Liver (tissue), 8 donors: ENCODE measurements at regions not wholly inside any gene's neighbourhood (a gene's known extent, or its start where the extent isn't known, plus 50 kb on each side); places are given as distances from the start of the nearest gene placed in this dataset.

Source experiments
- DNase-seq: peaks from one replicate; pipeline ENCODE4 v3.0.0-alpha.2; 2017; ENCODE audit warnings: low spot score
- H3K27ac ChIP-seq, 2 donors: one replicate each; pipeline ENCODE4 v1.7.0; 2013; ENCODE audit warnings: inconsistent platforms in 2 of 2, low read length in 2 of 2, control low read depth in 1 of 2, low read depth in 1 of 2, mild to moderate bottlenecking in 1 of 2
- H3K27me3 ChIP-seq, 4 donors: one replicate each; pipeline versions ENCODE4 v1.6.1 to v1.7.0; 2013; ENCODE audit warnings: low read length in 3 of 4, inconsistent platforms in 1 of 4, mild to moderate bottlenecking in 1 of 4, moderate library complexity in 1 of 4; ENCODE audit not compliant: control insufficient read depth in 4 of 4, insufficient read depth in 4 of 4
- H3K36me3 ChIP-seq, 4 donors: one replicate each; pipeline versions ENCODE4 v1.6.1 to v1.7.0; 2013; ENCODE audit warnings: low read length in 3 of 4, mild to moderate bottlenecking in 3 of 4, low read depth in 1 of 4, moderate library complexity in 1 of 4; ENCODE audit not compliant: control insufficient read depth in 4 of 4, insufficient read depth in 3 of 4
- H3K4me1 ChIP-seq, 4 donors: one replicate each; pipeline versions ENCODE4 v1.6.1 to v1.7.0; 2013; ENCODE audit warnings: low read length in 3 of 4, mild to moderate bottlenecking in 3 of 4, moderate library complexity in 1 of 4; ENCODE audit not compliant: control insufficient read depth in 4 of 4, insufficient read depth in 4 of 4
- H3K4me3 ChIP-seq, 3 donors: one replicate each; pipeline versions ENCODE4 v1.6.1 to v1.7.0; 2013; ENCODE audit warnings: low read length in 3 of 3, control low read depth in 1 of 3, low read depth in 1 of 3, mild to moderate bottlenecking in 1 of 3
- H3K9ac ChIP-seq, 2 donors: one replicate each; pipeline ENCODE4 v1.7.0; 2013; ENCODE audit warnings: low read length in 2 of 2, mild to moderate bottlenecking in 2 of 2, moderate library complexity in 2 of 2, control low read depth in 1 of 2, low read depth in 1 of 2
- H3K9me3 ChIP-seq, 4 donors: one replicate each; pipeline versions ENCODE4 v1.6.1 to v1.7.0; 2013; ENCODE audit warnings: low read length in 3 of 4; ENCODE audit not compliant: control insufficient read depth in 4 of 4
- ATF3 ChIP-seq: IDR thresholded peaks from 2 replicates; pipeline ENCODE4 v1.6.1; 2016; ENCODE audit warnings: antibody characterized with exemption
- CTCF ChIP-seq: fragments of 150-350 bp; IDR thresholded peaks from 2 replicates; pipeline ENCODE4 v1.5.1; 2017; ENCODE audit warnings: improper control_type of control experiment, low read depth, low read length; ENCODE audit not compliant: missing input control
- EGR1 ChIP-seq, 2 donors: IDR thresholded peaks; 2 replicates each; pipeline ENCODE4 v1.6.1; 2016 to 2018; ENCODE audit warnings: antibody characterized with exemption in 2 of 2, low read depth in 2 of 2
- FOXA1 ChIP-seq: IDR thresholded peaks from 2 replicates; pipeline ENCODE4 v1.6.1; 2016; ENCODE audit warnings: antibody characterized with exemption
- FOXA2 ChIP-seq: IDR thresholded peaks from 2 replicates; pipeline ENCODE4 v1.6.1; 2016; ENCODE audit warnings: antibody characterized with exemption
- GABPA ChIP-seq, 2 donors: IDR thresholded peaks in 1 of 2; conservative IDR thresholded peaks in 1 of 2; 2 replicates each; pipeline ENCODE4 v1.6.1; 2016; ENCODE audit warnings: antibody characterized with exemption in 2 of 2, mild to moderate bottlenecking in 1 of 2, moderate library complexity in 1 of 2
- HNF4A ChIP-seq, 2 donors: conservative IDR thresholded peaks; 2 replicates each; pipeline ENCODE4 v1.6.1; 2016; ENCODE audit warnings: antibody characterized with exemption in 2 of 2, mild to moderate bottlenecking in 2 of 2
- HNF4G ChIP-seq: IDR thresholded peaks from 2 replicates; pipeline ENCODE4 v1.6.1; 2016; ENCODE audit warnings: antibody characterized with exemption
- JUND ChIP-seq, 2 donors: IDR thresholded peaks; 2 replicates each; pipeline ENCODE4 v1.6.1; 2016; ENCODE audit warnings: antibody characterized with exemption in 2 of 2
- MAX ChIP-seq: IDR thresholded peaks from 2 replicates; pipeline ENCODE4 v1.6.1; 2016; ENCODE audit warnings: antibody characterized with exemption
- NR2F2 ChIP-seq: IDR thresholded peaks from 2 replicates; pipeline ENCODE4 v1.6.1; 2016; ENCODE audit warnings: antibody characterized with exemption
- REST ChIP-seq: IDR thresholded peaks from 2 replicates; pipeline ENCODE4 v1.6.1; 2016; ENCODE audit warnings: antibody characterized with exemption, mild to moderate bottlenecking
- SP1 ChIP-seq: IDR thresholded peaks from 2 replicates; pipeline ENCODE4 v1.6.1; 2018; ENCODE audit warnings: antibody characterized with exemption, mild to moderate bottlenecking
- TAF1 ChIP-seq: conservative IDR thresholded peaks from 2 replicates; pipeline ENCODE4 v1.6.1; 2016; ENCODE audit warnings: antibody characterized with exemption, mild to moderate bottlenecking
- ZBTB33 ChIP-seq: IDR thresholded peaks from 2 replicates; pipeline ENCODE4 v1.6.1; 2016; ENCODE audit warnings: antibody characterized with exemption
- WGBS: extraction: QIAGEN DNeasy Blood & Tissue Kit; methylation state at CpG from one replicate; pipeline ENCODE4 v1.1.7; 2013; 5-methylcytosine and 5-hydroxymethylcytosine counted together
- donor health status: healthy.
- donor health status: healthy.
- donor health status: healthy.
- donor health status: healthy.
- donor health status: healthy.

GRCh38 chr22:19635644-19636043, 78.7 kb upstream of the SEPTIN5 start:
- H3K27me3 ChIP-seq, result no peaks in the 10 kb centered on the region
- H3K4me3 ChIP-seq, result no peak overlapping the region
- H3K27ac ChIP-seq, result no peak overlapping the region
- H3K9me3 ChIP-seq, result no peaks in the 10 kb centered on the region
- TF ChIP-seq HNF4G, result no peak
- no peak for TF ChIP-seq ZBTB33
- H3K36me3 ChIP-seq, result no peaks in the 10 kb centered on the region
- no peak for DNase-seq
- no peak overlapping the region for H3K9ac ChIP-seq
- H3K4me1 ChIP-seq, result no peaks in the 10 kb centered on the region
- 73% methylated on average over 3 of the region's 3 CpGs for WGBS

GRCh38 chr22:19636696-19637407, 77.5 kb upstream of the SEPTIN5 start:
- no peaks in the 10 kb centered on the region for H3K9me3 ChIP-seq
- no peaks in the 10 kb centered on the region for H3K27me3 ChIP-seq
- H3K27ac ChIP-seq, result no peak overlapping the region
- TF ChIP-seq EGR1 (IDR thresholded peaks at IDR 0.05; ENCODE audit: low read depth in 2 of 2) (no peak), JUND (IDR thresholded peaks at IDR 0.05) (no peak), HNF4A (conservative IDR thresholded peaks at IDR 0.05) (no peak), REST (no peak), SP1 (no peak), NR2F2 (no peak), TAF1 (no peak), ZBTB33 (no peak), GABPA (IDR thresholded peaks at IDR 0.05 in 1 of 2, conservative IDR thresholded peaks at IDR 0.05 in 1 of 2) (no peak), MAX (no peak), FOXA2 (no peak), ATF3 (no peak), FOXA1 (no peak), CTCF (no peak)
- no peaks in the 10 kb centered on the region for H3K36me3 ChIP-seq
- WGBS, result 85% methylated on average over 18 of the region's 18 CpGs
- no peak overlapping the region for H3K4me3 ChIP-seq
- H3K4me1 ChIP-seq, result no peaks in the 10 kb centered on the region
- H3K9ac ChIP-seq, result no peak overlapping the region
- no peak for DNase-seq
